NOMO-1 treated with DMSO at 0.1 percent for 48 hours (cell line): ENCODE measurements at regions not wholly inside any gene's neighbourhood (a gene's known extent, or its start where the extent isn't known, plus 50 kb on each side); places are given as distances from the start of the nearest gene placed in this dataset.
A peak's percentile ranks its signal among the peaks of the same experiment; 100 is the strongest.

ENCODE experiments used
- DNase-seq: peaks from one replicate; lab custom pipeline; 2025; ENCODE audit not compliant: unreplicated experiment; lab: John Stamatoyannopoulos, UW

DNA sequence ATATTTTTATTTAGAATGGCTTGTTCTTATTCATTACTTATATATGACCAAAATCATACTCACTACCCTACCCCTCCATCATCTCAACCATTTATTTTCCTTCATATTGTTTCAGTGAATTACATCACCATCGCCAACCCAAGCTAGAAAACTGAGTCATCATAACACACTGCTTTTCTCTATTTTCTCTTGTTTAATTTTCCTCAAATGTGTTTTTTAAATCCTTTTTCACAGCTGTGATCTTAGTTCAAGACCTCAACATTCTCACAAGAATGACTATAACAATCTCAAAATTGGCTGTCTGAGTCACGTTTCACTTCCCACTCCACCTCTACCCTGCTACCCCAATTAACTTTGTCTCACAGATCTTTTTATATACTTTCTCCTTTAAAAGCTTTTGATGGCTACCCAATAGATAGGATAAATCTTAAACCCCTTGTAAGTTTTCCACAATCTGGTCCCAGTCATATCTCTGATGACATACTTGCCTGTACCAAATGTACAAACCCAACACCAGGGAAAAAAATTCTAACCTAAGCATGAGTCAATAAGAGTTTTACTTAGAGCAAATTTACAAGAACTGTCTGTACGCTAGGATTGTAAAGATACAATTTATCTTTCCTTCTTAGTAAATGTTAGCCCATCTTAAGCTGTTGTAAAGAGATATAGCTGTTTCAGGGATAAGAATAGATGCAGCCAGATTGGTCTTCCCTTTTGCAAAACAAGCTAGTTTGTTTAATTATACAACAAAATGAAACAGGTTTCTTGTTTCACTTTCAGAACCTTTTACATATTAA is 635.1 kb upstream of the SLC39A10 start:
- DNase-seq, result peak; percentile 49

DNA sequence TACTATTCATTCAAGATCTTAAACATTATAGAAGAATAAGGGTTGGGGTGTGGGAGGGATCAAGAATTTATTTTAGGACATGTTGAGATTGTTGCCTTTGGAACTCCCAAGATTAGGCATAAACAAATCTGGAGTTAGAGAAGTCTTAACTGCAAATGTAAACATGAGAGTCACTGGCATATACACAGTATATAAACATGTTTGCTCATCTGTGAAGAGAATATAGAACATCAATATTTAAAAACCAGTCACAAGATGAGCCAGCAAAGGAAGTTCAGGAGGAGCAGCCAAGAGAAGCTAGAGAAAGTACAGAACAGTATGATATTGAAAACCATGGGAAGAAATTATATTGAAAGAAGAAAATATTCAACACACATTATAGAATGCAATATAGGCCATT is 638.6 kb upstream of the SLC39A10 start:
- DNase-seq, result no peak

DNA sequence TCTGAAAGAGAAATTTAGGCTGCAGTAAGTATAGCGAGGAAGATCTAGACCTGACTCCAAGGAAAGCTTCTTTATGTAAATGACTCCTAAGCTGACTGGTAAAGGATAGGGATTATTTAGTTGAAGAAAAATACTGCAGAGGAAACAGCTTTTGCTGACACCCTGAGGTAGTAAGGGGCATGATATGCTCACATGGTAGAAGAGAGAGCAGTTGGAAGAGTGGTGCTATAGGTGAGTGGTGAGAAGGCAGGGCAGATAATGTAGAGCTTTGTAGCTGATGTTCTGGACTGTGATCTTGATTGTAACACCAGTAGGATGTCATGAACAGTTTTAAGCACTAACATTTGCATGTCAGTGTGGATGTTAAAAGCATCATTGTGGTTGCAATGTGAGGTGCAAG is 639.1 kb upstream of the SLC39A10 start:
- DNase-seq, result no peak

DNA sequence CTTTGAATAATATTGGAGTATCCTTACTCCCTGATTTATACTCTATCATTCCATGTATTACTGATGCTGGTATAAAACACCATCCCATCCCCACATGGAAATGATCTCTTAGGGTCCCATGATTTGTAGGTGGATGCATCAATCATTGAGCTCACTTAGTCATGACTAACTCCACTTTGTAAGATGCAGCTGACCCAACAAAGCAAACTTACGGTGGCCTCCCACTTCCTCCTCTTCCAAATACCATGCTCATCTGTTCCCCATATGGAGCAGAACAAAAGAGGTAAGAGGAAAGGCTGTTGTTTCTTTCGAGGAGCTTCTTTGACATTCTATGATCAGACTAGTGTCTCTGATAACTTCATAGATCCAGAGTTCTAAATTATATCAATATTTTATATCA is 640.2 kb upstream of the SLC39A10 start:
- DNase-seq, result no peak

DNA sequence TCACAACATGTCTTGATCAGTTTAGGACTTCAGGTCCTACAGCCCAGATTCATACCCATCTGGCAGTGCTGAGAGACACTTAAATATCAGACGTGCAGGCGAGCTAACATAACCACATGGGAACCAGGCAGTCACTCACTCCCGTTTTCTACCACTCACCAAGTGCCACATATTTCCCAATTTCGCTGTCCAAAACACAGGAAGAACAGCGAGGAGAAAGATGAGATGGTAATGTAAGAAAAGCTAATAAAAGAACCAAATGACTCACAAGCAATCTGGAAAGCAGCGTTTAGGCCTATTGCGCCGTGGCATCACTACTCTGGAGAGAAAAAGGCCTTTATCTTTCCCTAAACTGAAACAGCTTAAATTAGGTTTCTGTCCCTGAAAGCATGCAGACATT is 647.8 kb upstream of the SLC39A10 start:
- no peak for DNase-seq

DNA sequence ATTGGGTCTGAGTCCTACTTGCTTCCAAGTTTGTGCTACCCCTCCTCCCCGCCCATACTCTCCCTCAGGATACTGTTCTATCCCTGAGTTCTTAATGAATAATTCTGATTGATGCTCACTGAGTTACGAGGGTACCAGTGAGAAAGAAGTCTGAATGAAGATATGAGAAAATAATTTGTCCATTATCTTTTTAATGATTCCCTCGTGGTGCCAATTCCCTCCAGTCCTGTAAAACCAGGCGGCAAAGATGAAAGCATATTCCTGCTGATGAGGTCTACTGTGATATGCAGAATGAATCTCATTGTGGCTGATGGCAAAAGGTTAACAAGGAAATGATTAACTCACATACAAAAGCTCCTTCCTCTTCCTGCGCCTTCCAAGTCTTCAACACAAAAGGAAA is 650.2 kb upstream of the SLC39A10 start:
- no peak for DNase-seq

DNA sequence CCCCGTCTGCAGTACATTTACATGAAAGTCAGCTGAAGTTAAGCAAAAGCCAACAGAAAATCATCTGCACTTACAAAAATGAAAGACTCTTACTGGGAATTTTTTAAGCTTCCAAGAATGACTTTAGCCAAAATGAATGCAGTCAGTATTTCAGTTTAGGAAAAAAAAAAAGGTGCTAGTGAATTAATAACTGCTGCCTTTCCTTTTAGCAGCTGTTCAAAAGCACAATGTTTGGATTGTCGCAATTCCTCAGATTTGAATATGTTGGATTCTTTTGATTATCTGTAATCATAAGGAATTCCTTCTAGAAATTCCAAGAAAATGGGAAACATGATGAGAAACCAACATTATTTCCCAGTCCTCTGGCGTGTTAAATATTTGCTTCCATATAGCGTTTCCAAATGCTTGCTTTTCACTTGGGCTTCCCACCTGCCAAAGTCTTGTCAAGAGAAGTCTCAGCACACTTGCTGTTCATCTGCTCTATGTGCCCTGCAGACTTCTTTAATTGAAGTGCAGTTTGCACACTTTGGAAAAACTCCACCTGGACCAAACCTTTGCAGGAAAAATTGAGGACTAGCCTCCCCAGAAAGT is 653.0 kb upstream of the SLC39A10 start:
- no peak for DNase-seq

DNA sequence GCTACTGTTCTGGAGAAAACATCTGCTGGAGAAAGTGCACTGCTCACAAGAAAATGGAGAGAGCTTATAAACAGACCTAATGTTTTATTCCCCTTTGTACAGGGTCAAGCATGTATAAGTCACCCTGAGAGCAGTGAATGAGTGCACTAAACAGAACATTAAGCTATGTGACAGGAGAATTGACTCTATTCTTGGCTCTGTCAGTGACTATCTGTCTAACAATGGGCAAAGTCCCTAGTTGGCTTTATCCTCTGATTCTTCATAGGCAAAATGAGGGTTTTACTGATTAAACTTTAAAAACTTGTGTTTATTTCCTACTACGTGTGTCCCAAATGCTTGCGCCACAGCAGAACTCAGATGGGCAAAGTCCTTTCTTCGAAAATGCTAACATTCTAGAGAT is 655.1 kb upstream of the SLC39A10 start:
- DNase-seq, result no peak

DNA sequence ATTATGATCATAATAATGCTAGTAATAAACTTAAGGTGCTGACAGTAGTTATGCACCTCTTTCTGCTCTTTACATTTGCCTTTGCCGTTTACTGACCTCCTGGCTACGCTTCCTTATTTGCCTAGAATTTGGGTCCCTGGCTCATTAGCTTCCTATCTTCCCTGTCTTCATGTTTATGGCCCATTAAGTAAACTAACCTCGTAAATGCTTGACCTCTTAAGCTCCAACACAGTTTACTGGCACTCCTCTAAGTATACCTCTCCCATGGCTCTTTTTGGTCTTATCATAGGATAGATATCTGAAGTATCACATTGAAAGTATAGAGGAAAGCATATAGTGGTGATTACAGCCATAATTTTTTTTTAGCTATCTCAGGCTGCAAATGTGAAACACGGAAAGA is 657.3 kb upstream of the SLC39A10 start:
- no peak for DNase-seq

DNA sequence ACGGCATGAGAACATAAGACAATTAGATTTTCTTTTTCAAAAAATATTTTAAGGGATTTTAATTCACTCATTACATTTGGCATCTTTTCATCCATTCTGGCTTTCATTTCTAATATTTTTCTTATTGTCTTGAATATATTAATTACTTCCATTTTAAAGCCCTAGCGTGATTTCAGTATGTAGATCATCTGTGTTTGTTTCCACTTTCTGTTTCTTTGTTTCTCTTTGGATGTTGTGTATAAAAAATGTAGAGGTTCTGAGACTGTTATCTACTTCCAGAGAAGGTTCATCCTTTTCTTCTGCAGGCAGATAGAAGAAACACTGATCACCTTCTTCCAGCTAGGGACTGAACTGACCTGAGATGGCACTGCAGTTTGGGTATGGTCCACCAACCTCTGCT is 664.4 kb upstream of the SLC39A10 start:
- no peak for DNase-seq

DNA sequence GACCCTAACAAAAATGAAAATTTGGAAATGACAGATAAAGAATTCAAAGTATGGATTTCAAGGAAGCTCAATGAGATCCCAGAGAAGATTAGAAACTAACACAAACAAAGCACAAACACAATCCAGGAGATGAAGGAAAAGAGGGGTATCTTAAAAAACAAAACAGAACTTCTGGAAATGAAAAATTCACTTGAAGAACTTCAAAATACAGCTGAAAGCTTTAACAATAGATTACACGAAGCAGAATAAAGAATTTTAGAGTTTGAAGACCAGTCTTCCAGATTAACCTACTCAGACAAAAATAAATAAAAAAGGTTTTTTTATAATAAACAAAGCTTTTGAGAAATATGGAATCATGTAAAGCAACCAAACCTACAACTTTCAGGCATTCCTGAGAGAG is 671.8 kb upstream of the SLC39A10 start:
- no peak for DNase-seq

DNA sequence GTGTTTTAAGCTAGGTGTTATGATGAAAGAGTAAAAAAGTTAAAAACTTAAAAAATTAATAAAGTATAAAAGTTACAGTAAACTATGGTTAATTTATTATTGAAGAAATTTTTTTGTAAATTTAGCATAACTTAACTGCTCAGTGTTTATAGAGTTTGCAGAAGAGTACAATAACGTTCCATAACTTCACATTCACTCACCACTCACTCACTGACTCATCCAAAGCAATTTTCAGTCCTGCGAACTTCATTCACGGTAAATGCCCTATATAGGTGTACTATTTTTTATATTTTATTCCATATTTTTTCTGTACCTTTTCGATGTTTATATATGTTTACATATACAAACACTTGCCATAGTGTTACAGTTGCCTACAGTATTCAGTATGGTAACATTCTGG is 694.8 kb upstream of the SLC39A10 start:
- no peak for DNase-seq

DNA sequence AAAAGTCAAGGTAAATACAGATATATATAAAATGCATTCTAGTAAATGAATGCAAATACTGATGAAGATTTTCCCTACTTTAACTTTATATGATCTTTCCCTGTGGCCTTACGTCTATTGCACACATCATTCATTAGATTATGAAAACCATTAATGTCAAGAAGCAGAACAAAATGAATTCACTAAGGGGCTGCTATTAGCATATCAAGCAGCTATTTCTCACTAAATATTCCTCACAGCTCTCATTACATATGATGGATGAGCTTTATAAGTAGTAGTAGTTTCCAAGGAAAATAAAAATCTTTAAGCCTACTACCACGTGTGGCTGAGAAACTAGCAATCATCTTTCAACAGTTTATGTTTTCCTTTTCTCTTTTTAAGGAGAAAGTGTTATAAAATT is 702.8 kb upstream of the SLC39A10 start:
- DNase-seq, result no peak

DNA sequence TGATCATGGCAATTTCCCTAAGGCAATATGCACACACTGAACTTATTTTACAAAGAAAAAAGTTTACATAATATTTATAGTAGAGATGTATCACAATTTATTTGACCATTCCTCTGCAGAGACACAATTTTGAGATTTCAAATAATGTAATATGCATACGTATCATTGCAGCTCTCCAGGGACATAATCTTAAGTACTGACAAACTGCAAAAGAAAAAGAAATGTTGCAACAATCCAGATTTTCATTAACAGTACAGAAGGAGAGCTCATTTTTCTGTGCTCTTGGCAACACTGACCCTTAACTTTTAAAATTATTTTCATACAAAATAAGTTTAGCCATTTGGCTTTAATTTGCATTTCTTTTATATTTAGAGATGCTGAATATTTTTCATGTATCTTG is 710.2 kb upstream of the SLC39A10 start:
- no peak for DNase-seq

DNA sequence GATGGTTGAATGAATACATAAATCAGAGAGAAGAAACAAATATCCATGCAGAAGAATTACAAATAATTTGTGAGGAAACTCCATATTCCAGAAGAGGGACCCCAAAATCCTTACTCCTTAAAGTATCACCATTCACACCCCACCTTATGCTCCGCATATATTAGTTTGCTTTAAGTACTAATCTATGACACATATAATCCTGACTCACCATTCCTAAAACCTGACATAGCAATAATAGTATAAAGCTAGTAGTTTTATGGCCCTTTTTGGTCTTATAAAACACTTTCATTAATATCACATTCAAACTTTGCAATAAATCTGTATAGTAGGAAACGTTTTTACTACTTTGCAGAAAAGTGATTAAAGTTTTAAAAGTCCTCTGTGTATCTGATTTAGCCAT is 719.0 kb upstream of the SLC39A10 start:
- no peak for DNase-seq

DNA sequence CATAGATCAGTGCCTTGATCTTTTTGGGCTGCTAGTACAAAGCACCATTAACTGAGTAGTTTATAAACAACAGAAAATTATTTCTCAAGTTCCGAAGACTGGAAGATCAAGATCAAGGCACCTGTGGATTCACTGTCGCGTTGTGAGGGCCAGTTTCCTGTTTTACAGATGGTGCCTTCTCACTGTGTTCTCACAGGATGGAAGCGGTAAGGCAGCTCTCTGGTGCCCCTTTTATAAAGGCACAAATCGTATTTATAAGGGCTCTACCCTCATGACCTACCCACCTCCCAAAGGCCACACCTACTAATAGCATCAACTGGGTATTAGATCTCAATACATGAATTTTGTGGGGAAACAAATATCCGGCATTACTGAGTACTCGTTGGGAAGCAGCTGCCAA is 729.5 kb upstream of the SLC39A10 start:
- no peak for DNase-seq

DNA sequence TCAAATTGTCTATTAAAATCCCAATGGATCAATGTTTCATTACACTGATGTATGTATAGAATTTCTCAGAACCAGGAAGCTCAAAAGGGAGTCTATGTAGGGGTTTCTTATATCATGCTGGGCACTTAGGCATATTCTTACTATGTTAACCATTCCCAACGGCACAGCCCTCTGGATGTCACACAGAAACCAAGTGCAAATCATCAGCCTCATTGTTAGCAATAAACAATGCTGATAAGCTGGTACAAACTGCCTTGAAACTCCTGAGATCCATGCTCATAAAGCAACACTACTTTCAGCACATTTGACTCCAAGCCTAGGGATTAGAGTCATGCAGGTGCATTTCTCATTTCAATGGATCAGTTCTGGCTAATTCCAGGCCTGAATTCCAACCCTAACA is 730.2 kb upstream of the SLC39A10 start:
- DNase-seq, result no peak

DNA sequence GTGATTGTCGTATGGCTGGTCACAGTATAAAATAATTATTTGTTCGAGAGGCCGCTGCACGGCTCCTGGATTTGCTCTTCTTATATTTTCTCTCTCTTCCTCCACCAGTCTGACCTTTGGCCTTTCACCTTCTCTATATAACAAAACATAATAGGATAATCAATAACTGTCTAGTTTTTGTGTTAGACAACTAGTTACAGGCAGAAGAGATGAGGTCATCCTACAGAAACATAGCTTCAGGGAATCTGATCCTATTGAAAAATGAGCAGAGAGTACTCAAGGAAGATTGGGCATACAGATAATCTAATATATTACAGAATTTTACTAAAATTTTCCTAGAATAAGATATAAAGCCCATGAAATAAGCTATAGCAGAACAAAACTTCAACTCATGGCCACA is 731.3 kb upstream of the SLC39A10 start:
- no peak for DNase-seq

DNA sequence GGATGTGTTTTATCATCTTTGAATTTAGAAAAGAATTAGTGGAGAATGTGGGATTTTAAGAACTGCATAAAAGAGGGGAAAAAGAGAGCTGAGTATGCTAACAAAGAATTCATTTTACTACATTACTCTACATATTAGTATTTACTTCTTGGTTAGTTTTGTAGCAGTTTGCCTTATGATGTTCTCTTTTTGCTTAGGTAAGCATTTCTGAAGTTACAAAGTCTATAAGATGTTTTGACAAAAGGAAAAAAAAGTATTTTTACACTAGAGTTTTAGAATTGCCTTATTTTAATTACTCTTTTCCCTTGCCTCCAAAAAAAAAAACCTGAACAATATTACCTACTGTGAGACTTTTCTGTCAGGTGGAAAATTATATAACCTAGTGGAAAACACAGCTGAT is 739.5 kb upstream of the SLC39A10 start:
- no peak for DNase-seq

DNA sequence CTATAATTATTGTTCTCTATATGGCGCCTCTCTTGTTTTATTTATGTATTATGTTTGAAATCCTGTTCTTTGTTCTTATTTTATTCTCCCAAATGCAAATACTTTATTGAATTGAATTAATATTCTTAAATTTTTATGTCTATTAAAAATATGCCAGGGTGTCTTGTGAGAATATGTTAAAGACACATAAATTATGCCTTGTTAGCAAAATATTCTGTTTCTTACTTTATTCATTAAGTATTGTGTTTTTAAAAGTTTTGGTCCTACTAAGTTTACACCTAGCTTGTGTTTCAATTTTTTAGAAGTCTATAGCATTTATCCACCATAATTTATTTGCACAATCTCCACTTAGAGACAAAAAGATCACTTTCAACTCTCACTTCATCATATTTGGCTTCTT is 741.5 kb upstream of the SLC39A10 start:
- DNase-seq, result no peak

DNA sequence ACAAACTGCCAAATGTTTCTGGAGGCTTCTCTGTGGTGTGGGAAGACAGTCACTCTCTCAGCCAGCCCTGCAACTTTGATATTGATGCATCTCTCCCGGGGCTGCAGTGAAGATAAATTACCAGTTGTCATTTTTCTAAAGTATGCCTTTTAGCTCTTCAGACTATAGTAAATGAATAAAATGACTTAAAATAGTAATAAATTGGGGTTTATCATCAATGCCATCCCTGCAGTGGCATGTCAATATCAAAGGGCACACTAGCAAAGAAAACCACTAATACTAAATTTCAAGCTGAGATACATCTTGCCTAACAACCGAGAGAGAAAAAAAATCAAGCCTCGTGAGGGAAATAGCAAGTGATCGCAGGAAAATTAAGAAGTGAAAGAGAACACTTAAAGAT is 749.5 kb upstream of the SLC39A10 start:
- DNase-seq, result no peak

DNA sequence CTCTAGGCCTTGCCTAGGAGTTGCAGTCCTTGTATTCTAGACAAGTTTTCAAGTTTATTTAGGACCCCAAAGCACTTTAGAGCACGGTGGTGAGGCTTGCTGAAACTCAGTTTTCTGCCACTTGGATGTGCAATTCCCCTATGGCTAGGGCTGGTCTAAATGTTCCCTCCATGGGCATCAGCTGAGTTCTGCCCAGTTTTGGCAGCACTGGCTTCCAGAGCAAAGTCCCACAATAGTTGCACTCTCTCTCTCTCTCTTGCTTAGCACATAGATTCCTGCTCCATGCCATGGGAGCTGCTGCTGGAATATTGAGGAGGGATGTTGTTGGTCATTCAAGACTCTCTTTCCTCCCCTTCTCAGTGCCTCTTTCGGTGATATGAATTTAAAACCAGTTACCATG is 760.2 kb upstream of the SLC39A10 start:
- no peak for DNase-seq

DNA sequence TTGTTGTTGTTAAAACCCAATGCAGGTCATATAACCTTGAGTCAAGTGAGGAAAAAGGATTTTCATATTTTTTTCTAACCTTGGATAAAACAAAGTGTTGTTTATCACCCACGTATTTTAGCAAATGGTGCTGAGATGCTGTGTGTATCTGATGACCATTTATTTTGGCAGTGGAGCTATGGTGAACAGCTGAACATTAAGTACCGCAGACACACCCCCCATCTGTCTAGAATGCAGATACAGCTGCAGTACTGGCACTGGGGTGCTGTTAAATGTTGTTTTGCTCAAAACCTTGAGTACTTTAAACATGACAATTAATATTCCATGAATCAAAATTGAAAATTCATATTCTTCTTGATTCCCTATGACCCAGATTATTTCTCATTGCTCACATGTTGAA is 773.3 kb upstream of the SLC39A10 start:
- no peak for DNase-seq
